Neural progenitor cell (in vitro differentiated cells): ENCODE measurements at regions not wholly inside any gene's neighbourhood (a gene's known extent, or its start where the extent isn't known, plus 50 kb on each side); places are given as distances from the start of the nearest gene placed in this dataset.

Experiments
- DNase-seq: peaks from one replicate; pipeline ENCODE4 v3.0.0-alpha.2; 2016; ENCODE audit warnings: low spot score
- H2AFZ ChIP-seq: fragments of 200-600 bp; sonication (generic); replicated peaks from 2 replicates; pipeline ENCODE4 v1.6.1; 2016; ENCODE audit warnings: antibody characterized with exemption
- H3F3A ChIP-seq: fragments of 200-600 bp; sonication (generic); 2 replicates; pipeline ENCODE4 v1.6.1; 2016; ENCODE audit warnings: antibody characterized with exemption, low read depth
- H3K27ac ChIP-seq: fragments of 200-600 bp; sonication (generic); 2 replicates; pipeline ENCODE4 v1.5.1; 2016; ENCODE audit warnings: mild to moderate bottlenecking
- H3K27me3 ChIP-seq: fragments of 200-600 bp; sonication (generic); 2 replicates; pipeline ENCODE4 v1.6.1; 2016; ENCODE audit warnings: mild to moderate bottlenecking, moderate library complexity
- H3K36me3 ChIP-seq: fragments of 200-600 bp; sonication (generic); 2 replicates; pipeline ENCODE4 v1.5.1; 2016
- H3K4me1 ChIP-seq: fragments of 200-600 bp; sonication (generic); 2 replicates; pipeline ENCODE4 v1.6.1; 2016; ENCODE audit warnings: mixed run types
- H3K4me2 ChIP-seq: fragments of 200-600 bp; sonication (generic); 2 replicates; pipeline ENCODE4 v1.6.1; 2016
- H3K4me3 ChIP-seq: fragments of 200-600 bp; sonication (generic); 2 replicates; pipeline ENCODE4 v1.5.1; 2016
- H3K79me2 ChIP-seq: fragments of 200-600 bp; sonication (generic); 2 replicates; pipeline ENCODE4 v1.6.1; 2016; ENCODE audit warnings: low read depth
- H3K9ac ChIP-seq: fragments of 200-600 bp; sonication (generic); 2 replicates; pipeline ENCODE4 v1.6.1; 2016
- H3K9me3 ChIP-seq: fragments of 200-600 bp; sonication (generic); 2 replicates; pipeline ENCODE4 v1.5.1; 2016; ENCODE audit warnings: low read depth
- H4K20me1 ChIP-seq: fragments of 200-600 bp; sonication (generic); 2 replicates; pipeline ENCODE4 v1.6.1; 2016; ENCODE audit warnings: low read depth
- H3K27ac Mint-ChIP-seq: 3 replicates; pipeline ENCODE4 v1.8.0; 2021; ENCODE audit warnings: mixed read lengths
- H3K27me3 Mint-ChIP-seq: 2 replicates; pipeline ENCODE4 v1.8.0; 2022; ENCODE audit warnings: low read depth, mild to moderate bottlenecking, inconsistent platforms, moderate library complexity, mixed read lengths; ENCODE audit not compliant: insufficient read depth
- H3K36me3 Mint-ChIP-seq: 3 replicates; pipeline ENCODE4 v1.8.0; 2021; ENCODE audit warnings: mixed read lengths
- H3K4me1 Mint-ChIP-seq: 3 replicates; pipeline ENCODE4 v1.8.0; 2021; ENCODE audit warnings: mixed read lengths
- H3K4me3 Mint-ChIP-seq: 3 replicates; pipeline ENCODE4 v1.8.0; 2021; ENCODE audit warnings: mild to moderate bottlenecking, moderate library complexity, mixed read lengths
- H3K9me3 Mint-ChIP-seq: 3 replicates; pipeline ENCODE4 v1.8.0; 2020; ENCODE audit warnings: mixed read lengths
- EZH2 ChIP-seq: fragments of 200-600 bp; sonication (generic); IDR thresholded peaks from 2 replicates; pipeline ENCODE4 v1.6.1; 2017; ENCODE audit warnings: antibody characterized with exemption, mild to moderate bottlenecking, moderate library complexity
- EZH2phosphoT487 ChIP-seq: fragments of 200-600 bp; sonication (generic); IDR thresholded peaks from 2 replicates; pipeline ENCODE4 v1.6.1; 2017; ENCODE audit warnings: antibody characterized with exemption
- TF ChIP-seq, protein P1 (sequence below): fragments of 200-600 bp; sonication (generic); IDR thresholded peaks from 2 replicates; pipeline ENCODE4 v1.5.1; 2017; ENCODE audit warnings: antibody characterized with exemption, mild to moderate bottlenecking

DNA sequence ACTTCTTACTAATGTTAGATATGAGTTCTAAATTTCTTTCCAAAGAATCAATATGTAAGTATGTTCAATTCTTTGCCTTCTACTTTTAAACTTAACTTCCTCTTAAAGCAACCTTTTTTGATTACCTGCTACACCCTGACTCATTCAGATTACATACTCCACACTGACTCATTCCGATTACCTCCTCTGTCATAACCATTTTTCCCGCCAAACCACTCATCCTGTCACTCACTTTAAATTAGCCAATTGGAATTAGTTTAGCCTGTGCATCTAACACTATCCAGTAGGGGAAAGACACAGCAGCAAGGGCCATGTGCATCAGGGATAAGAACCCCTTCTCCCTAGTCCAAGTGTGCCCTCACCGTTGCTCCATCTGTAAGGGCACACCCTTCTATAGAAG, 815.5 kb downstream of the BRINP3 start:
- Mint-ChIP-seq H3K27me3 (no peaks in the 10 kb centered on the region), H3K4me3 (no peak overlapping the region)

DNA sequence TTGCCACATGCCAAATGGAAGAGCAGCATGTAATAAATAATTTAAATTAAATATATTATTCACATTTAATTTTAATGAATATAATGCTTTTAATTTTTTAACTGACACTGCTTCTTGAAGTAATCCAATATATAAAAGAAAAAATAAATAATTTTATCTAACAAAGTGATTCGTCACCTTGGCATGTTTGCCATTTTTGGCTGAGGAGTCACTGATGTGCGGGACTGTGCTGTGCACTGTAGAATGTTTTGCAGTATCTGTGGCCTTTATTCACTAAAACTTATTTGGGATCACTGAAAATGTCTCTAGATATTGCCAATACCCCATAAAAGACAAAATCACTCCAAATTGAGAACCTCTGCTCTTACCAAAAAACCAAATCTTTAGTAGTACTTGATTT, 807.8 kb downstream of the BRINP3 start:
- TF ChIP-seq, protein P1, sequence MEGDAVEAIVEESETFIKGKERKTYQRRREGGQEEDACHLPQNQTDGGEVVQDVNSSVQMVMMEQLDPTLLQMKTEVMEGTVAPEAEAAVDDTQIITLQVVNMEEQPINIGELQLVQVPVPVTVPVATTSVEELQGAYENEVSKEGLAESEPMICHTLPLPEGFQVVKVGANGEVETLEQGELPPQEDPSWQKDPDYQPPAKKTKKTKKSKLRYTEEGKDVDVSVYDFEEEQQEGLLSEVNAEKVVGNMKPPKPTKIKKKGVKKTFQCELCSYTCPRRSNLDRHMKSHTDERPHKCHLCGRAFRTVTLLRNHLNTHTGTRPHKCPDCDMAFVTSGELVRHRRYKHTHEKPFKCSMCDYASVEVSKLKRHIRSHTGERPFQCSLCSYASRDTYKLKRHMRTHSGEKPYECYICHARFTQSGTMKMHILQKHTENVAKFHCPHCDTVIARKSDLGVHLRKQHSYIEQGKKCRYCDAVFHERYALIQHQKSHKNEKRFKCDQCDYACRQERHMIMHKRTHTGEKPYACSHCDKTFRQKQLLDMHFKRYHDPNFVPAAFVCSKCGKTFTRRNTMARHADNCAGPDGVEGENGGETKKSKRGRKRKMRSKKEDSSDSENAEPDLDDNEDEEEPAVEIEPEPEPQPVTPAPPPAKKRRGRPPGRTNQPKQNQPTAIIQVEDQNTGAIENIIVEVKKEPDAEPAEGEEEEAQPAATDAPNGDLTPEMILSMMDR, result no peak
- TF ChIP-seq EZH2phosphoT487 (no peak), EZH2 (no peak)
- H3K79me2 ChIP-seq, result no peaks in the 10 kb centered on the region
- no peak for DNase-seq
- no peak overlapping the region for H3K27ac ChIP-seq
- H3K9me3 ChIP-seq, result no peaks in the 10 kb centered on the region
- H3F3A ChIP-seq, result no peaks in the 10 kb centered on the region
- no peaks in the 10 kb centered on the region for H4K20me1 ChIP-seq
- H3K27me3 ChIP-seq, result no peaks in the 10 kb centered on the region
- H3K36me3 ChIP-seq, result no peaks in the 10 kb centered on the region
- H3K4me3 ChIP-seq, result no peak overlapping the region
- H3K27ac Mint-ChIP-seq, result no peak overlapping the region
- H3K27me3 Mint-ChIP-seq, result no peaks in the 10 kb centered on the region
- no peak overlapping the region for H3K9ac ChIP-seq
- no peaks in the 10 kb centered on the region for H3K9me3 Mint-ChIP-seq
- H3K4me2 ChIP-seq, result no peak overlapping the region
- H3K4me1 ChIP-seq, result no peaks in the 10 kb centered on the region
- no peak overlapping the region for H2AFZ ChIP-seq
- no peaks in the 10 kb centered on the region for H3K36me3 Mint-ChIP-seq
- H3K4me3 Mint-ChIP-seq, result no peak overlapping the region
- no peaks in the 10 kb centered on the region for H3K4me1 Mint-ChIP-seq

More for the DNA sequence above, 815.5 kb downstream of the BRINP3 start:
- no peak for DNase-seq
- Histone ChIP-seq H2AFZ (peak overlapping the region; percentile 38), H3K79me2 (no peaks in the 10 kb centered on the region), H3K4me2 (no peak overlapping the region), H3K4me3 (no peak overlapping the region), H3K9me3 (no peaks in the 10 kb centered on the region), H3F3A (no peaks in the 10 kb centered on the region), H3K4me1 (no peaks in the 10 kb centered on the region), H3K36me3 (no peaks in the 10 kb centered on the region), H3K27me3 (no peaks in the 10 kb centered on the region), H3K27ac (no peak overlapping the region), H3K9ac (no peak overlapping the region), H4K20me1 (no peaks in the 10 kb centered on the region)
- Mint-ChIP-seq H3K9me3 (no peaks in the 10 kb centered on the region), H3K36me3 (no peaks in the 10 kb centered on the region), H3K4me1 (peaks cover 4% of the 10 kb centered on the region), H3K27ac (no peak overlapping the region)
- no peak for TF ChIP-seq EZH2
- TF ChIP-seq, protein P1, result no peak
- no peak for TF ChIP-seq EZH2phosphoT487

DNA sequence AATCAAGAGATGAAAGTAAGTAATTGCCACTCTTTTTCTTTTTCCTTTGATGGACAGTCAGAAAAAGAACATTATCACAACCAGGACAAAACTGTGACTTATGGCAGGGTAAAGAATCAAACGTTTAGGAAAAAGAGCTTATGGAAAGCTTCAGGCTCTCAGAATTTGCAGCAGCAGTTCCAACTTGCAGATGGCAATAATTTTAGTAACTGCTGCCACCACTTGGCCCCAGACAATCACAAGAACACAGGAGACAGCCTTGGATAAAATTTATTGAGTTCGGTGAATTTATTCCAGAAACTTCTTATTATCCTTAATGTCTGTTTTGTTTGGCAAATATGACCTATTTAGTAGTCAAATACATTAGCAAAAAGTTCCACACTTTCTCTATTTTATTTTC, 804.4 kb downstream of the BRINP3 start:
- no peaks in the 10 kb centered on the region for H3K9me3 ChIP-seq
- no peaks in the 10 kb centered on the region for H3K4me1 ChIP-seq
- Mint-ChIP-seq H3K27ac (no peak overlapping the region), H3K4me3 (no peak overlapping the region), H3K4me1 (no peaks in the 10 kb centered on the region), H3K9me3 (no peaks in the 10 kb centered on the region), H3K27me3 (no peaks in the 10 kb centered on the region), H3K36me3 (no peaks in the 10 kb centered on the region)
- H3K4me3 ChIP-seq, result no peak overlapping the region
- DNase-seq, result no peak
- no peak overlapping the region for H3K27ac ChIP-seq
- H3K4me2 ChIP-seq, result no peak overlapping the region
- TF ChIP-seq EZH2phosphoT487, result no peak
- TF ChIP-seq EZH2, result no peak
- TF ChIP-seq, protein P1, result no peak
- H2AFZ ChIP-seq, result no peak overlapping the region
- no peak overlapping the region for H3K9ac ChIP-seq
- H3F3A ChIP-seq, result no peaks in the 10 kb centered on the region
- H3K79me2 ChIP-seq, result no peaks in the 10 kb centered on the region
- H4K20me1 ChIP-seq, result no peaks in the 10 kb centered on the region
- H3K36me3 ChIP-seq, result no peaks in the 10 kb centered on the region
- H3K27me3 ChIP-seq, result no peaks in the 10 kb centered on the region
